Kidney epithelial cell (primary cell): ENCODE measurements at regions not wholly inside any gene's neighbourhood (a gene's known extent, or its start where the extent isn't known, plus 50 kb on each side); places are given as distances from the start of the nearest gene placed in this dataset.

Experiments
- DNase-seq: peaks from one replicate; pipeline ENCODE4 v3.0.0-alpha.2; 2010; ENCODE audit warnings: low read depth
- H3K27me3 ChIP-seq: 2 replicates; pipeline ENCODE4 v1.6.0; 2011; ENCODE audit warnings: low read length; ENCODE audit not compliant: control insufficient read depth, insufficient read depth
- H3K36me3 ChIP-seq: 2 replicates; pipeline ENCODE4 v1.5.1; 2011; ENCODE audit warnings: low read length; ENCODE audit not compliant: control insufficient read depth, insufficient read depth
- H3K4me3 ChIP-seq: 2 replicates; pipeline ENCODE4 v1.5.1; 2011; ENCODE audit warnings: low read depth, mild to moderate bottlenecking, control low read depth, low read length
- TF ChIP-seq, protein P1 (sequence below): IDR thresholded peaks from 2 replicates; pipeline ENCODE4 v1.5.1; 2011; ENCODE audit warnings: mild to moderate bottlenecking, moderate library complexity, low read length, control low read depth, inconsistent platforms; ENCODE audit not compliant: insufficient read depth, poor library complexity, severe bottlenecking

DNA sequence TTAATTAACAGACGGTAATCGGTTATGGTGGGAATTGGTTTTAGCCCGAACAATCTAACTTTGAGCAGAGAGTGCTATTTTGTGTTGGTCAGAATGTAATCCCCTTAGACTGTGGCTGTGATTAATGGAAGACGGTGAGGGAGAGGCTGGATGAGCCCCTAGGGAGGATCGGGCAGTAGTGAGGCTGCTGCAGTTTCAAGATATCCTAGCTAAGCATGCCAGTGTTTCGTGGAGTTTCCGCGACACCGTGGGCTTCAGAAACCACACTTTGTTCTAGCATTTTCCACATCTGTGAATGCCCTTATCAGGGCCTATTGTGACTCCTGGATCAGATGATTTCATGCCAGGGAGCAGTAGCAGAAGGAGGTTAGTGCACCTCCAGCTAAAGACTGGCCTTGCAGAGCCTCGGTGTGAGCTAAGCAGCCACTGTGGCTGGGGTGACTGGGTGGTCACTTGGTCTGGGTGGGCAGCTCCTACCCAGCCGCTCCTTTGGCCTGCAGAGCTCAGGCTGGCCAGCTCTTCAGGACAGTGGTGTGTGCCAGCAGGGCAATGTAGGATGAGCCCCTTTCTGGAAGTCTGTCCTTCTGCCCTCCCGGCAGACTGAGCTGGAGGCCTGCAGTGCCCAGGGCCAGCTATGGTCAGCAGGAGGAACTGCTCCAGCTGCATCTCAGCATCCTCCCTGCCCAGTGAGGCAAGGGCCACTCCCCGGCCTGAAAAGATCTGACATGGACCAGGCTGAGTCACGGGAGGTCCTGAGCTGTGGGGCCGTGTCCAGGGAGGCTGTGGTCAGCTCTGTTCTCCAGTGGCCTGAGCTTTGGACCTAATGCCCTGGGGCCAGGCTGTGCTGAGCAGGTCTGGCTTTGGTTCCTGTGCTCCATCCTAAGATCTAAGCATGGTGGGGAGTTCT, 142.6 kb upstream of the GPC1 start:
- TF ChIP-seq, protein P1, sequence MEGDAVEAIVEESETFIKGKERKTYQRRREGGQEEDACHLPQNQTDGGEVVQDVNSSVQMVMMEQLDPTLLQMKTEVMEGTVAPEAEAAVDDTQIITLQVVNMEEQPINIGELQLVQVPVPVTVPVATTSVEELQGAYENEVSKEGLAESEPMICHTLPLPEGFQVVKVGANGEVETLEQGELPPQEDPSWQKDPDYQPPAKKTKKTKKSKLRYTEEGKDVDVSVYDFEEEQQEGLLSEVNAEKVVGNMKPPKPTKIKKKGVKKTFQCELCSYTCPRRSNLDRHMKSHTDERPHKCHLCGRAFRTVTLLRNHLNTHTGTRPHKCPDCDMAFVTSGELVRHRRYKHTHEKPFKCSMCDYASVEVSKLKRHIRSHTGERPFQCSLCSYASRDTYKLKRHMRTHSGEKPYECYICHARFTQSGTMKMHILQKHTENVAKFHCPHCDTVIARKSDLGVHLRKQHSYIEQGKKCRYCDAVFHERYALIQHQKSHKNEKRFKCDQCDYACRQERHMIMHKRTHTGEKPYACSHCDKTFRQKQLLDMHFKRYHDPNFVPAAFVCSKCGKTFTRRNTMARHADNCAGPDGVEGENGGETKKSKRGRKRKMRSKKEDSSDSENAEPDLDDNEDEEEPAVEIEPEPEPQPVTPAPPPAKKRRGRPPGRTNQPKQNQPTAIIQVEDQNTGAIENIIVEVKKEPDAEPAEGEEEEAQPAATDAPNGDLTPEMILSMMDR = no peak
- Histone ChIP-seq H3K36me3 (no peaks in the 10 kb centered on the region), H3K4me3 (no peak overlapping the region), H3K27me3 (peaks cover 12% of the 10 kb centered on the region)
- no peak for DNase-seq

DNA sequence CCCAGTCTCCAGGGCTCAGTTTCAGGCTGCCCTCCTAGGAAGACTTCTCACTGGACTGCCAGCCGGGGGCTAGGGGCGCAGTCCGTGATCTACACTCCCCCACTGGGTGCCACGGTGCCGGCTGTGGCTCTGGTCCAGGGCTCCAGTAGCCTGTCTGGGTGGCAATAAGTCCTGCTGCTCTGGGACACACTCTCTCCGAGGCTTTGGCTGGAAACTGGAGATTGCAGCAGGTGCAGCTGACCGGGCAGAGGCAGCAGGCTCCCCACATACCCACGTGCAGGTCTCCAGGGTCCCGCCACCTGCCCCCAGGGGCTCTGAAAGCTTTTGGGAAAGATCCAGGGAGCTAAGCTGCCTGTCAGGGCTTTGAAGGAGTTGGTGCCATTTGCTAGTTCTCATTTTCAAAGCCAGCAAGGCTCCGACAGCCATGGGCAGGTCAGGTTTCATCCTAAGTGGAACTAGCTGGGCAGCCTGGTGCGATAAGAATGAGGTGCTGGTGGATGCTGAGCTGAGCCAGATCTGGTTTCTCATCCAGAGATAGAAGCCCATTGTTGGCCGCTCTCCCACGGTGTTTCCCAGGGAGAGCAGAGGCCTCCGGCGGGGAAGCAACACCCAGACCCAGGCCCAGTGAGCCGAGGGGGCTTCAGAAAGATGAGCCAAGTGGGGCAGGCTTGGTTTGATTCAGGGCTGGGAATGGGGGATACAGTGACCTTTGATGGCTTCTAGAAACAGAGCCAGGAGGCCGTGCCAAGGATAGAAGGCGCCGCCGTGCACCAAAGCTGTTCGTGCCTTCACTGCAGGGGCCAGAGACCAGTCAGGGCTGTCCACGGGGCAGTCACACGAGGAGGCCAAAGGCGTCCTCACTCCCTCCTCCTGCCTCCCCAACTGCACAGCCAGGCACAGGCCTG, 141.7 kb upstream of the GPC1 start:
- no peak overlapping the region for H3K4me3 ChIP-seq
- TF ChIP-seq, protein P1 = no peak
- peaks cover 12% of the 10 kb centered on the region for H3K27me3 ChIP-seq
- no peak for DNase-seq
- H3K36me3 ChIP-seq = no peaks in the 10 kb centered on the region

DNA sequence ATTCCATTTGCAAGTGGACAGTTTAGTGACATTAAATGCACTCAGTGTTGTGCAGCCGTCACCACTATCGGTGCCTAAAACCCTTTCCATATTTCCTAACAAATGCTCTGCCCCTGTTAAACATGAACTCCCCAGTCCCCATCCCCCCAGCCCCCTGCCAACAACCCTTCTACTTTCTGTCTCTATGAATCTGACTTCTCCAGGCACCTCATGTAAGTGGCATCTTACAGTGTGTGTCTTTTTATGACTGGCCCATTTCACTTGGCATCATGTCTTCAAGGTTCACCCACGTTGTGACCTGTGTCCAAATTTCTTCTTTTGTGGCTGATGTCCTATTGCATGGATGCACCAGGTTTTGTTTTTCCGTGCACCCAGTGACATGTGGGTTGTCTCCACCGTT, 140.9 kb upstream of the GPC1 start:
- Histone ChIP-seq H3K36me3 (no peaks in the 10 kb centered on the region), H3K27me3 (peaks cover 12% of the 10 kb centered on the region), H3K4me3 (no peak overlapping the region)
- DNase-seq = no peak
- TF ChIP-seq, protein P1 = no peak

DNA sequence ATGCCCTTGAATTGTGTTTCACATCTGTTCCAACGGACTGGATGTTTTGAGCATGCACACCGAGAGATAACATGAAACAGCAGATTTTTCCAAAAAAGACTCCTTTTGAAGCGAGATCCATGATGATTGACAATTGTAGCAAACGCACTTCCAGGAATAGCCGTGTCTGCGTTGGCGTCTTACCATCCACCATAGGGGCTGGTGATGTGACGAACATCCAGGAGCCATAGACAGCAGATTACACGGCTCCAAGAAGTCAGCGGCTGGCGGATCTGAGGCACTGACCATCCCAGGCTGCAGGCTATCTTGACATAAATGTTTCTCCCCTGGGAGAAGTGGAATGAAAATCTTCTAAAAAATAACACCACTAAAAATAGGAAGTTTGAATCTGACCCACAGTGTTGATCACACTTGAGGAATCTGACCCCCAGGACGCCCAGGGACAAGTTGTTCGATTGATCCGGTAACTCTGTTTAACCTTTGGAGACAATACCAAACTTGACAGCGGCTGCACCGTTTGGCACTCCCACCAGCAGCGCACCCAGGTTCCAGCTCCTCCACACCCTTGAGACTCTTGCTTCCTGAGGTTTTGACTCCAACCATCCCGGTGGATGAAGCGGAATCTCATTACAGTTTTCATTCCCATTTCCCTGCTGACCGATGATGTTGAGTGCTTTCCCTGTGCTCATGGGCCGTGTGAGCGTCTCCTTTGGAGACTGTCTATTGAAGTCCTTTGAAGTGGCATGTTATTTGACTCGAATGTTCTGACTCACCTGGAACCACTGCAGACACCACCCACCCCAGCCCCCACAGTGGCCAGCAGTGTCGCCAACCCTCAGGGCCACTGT, 140.0 kb upstream of the GPC1 start:
- no peak overlapping the region for H3K4me3 ChIP-seq

DNA sequence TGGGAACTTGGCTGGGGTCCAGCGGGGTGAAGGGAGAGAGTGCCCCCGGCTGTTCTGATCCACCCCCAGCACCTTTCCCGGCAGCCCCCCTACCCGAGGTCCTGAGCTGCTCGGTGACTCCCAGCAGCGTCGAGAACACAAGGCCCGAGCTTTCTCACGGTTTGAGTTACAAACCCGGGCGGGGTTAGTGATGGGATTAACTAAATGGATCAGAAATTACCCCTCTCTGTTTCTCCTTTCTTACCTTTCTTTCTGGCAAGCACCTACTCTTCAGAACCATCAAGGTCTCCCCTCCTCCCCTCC, 139.4 kb upstream of the GPC1 start:
- peaks cover 10% of the 10 kb centered on the region for H3K27me3 ChIP-seq
- no peaks in the 10 kb centered on the region for H3K36me3 ChIP-seq
- no peak overlapping the region for H3K4me3 ChIP-seq
- TF ChIP-seq, protein P1 = no peak
- no peak for DNase-seq

More for the DNA sequence above, 140.0 kb upstream of the GPC1 start:
- TF ChIP-seq, protein P1 = no peak
- no peaks in the 10 kb centered on the region for H3K36me3 ChIP-seq
- peaks cover 10% of the 10 kb centered on the region for H3K27me3 ChIP-seq
- DNase-seq = no peak
